AG04449 (cell line): ENCODE measurements at regions not wholly inside any gene's neighbourhood (a gene's known extent, or its start where the extent isn't known, plus 50 kb on each side); places are given as distances from the start of the nearest gene placed in this dataset.

ENCODE experiments used
- CTCF ChIA-PET: fragments of 350-600 bp; formaldehyde crosslinking; extraction: SDS; loops from one replicate; lab custom pipeline; 2021; ENCODE audit warnings: antibody characterized with exemption; lab: Yijun Ruan, JAX
- POLR2A ChIA-PET: fragments of 400-600, 350-600 bp; formaldehyde crosslinking; extraction: SDS; loops from one replicate; lab custom pipeline; 2020; ENCODE audit warnings: antibody characterized with exemption, inconsistent platforms; lab: Yijun Ruan, JAX
- DNase-seq: peaks from one replicate; pipeline ENCODE4 v3.0.0-alpha.2; 2010; ENCODE audit warnings: low read depth, low spot score
- H3K4me3 ChIP-seq: 2 replicates; pipeline ENCODE4 v1.5.1; 2011; ENCODE audit warnings: low read depth, mild to moderate bottlenecking, control low read depth, low read length
- CTCF ChIP-seq: IDR thresholded peaks from one replicate; pipeline ENCODE4 v1.5.1; 2011; ENCODE audit warnings: mild to moderate bottlenecking, moderate library complexity, low read length, control low read depth, inconsistent platforms; ENCODE audit not compliant: insufficient read depth; ENCODE audit errors: missing control alignments

GRCh38 chr2:165007161-165007744 lies 51.9 kb upstream of the SLC38A11 start:
- no peak for DNase-seq
- TF ChIP-seq CTCF: no peak
- ChIA-PET POLR2A (no interaction called here), CTCF (interaction anchor here (1.0 to 1.3 kb wide), 2 partner anchors 8 to 10 kb away, joined by 3 to 7 read pairs; no protein-coding TSS in a partner anchor)
- H3K4me3 ChIP-seq: no peak overlapping the region
